Glutamatergic neuron (in vitro differentiated cells): ENCODE measurements at regions not wholly inside any gene's neighbourhood (a gene's known extent, or its start where the extent isn't known, plus 50 kb on each side); places are given as distances from the start of the nearest gene placed in this dataset.
"Not testable (repeated sequence)": the region's sequence is repeated elsewhere in the genome, so short reads cannot be mapped to it uniquely, and the experiment has no call there.

Experiments used
- DNase-seq: peaks from one replicate; pipeline ENCODE4 v3.0.0; 2022
- H3K27ac Mint-ChIP-seq: one replicate; pipeline ENCODE4 v1.8.0; 2020; ENCODE audit warnings: mild to moderate bottlenecking, mixed read lengths, inconsistent platforms; ENCODE audit not compliant: unreplicated experiment
- H3K27me3 Mint-ChIP-seq: one replicate; pipeline ENCODE4 v1.8.0; 2020; ENCODE audit warnings: mild to moderate bottlenecking, moderate library complexity, mixed read lengths, inconsistent platforms; ENCODE audit not compliant: unreplicated experiment
- H3K36me3 Mint-ChIP-seq: one replicate; pipeline ENCODE4 v1.8.0; 2020; ENCODE audit warnings: mild to moderate bottlenecking, mixed read lengths, inconsistent platforms; ENCODE audit not compliant: unreplicated experiment
- H3K4me1 Mint-ChIP-seq: one replicate; pipeline ENCODE4 v1.8.0; 2020; ENCODE audit warnings: mild to moderate bottlenecking, low read depth, mixed read lengths, inconsistent platforms; ENCODE audit not compliant: unreplicated experiment
- H3K4me3 Mint-ChIP-seq: one replicate; pipeline ENCODE4 v1.8.0; 2020; ENCODE audit warnings: mild to moderate bottlenecking, mixed read lengths, inconsistent platforms; ENCODE audit not compliant: unreplicated experiment
- H3K9me3 Mint-ChIP-seq: one replicate; pipeline ENCODE4 v1.8.0; 2020; ENCODE audit warnings: mild to moderate bottlenecking, moderate library complexity, mixed read lengths, inconsistent platforms; ENCODE audit not compliant: unreplicated experiment
- TF ChIP-seq, protein P1 (sequence below): fragments of 200-600 bp; sonication (generic); IDR thresholded peaks from one replicate; pipeline ENCODE4 v1.5.0; 2021; ENCODE audit not compliant: partially characterized antibody, unreplicated experiment

DNA sequence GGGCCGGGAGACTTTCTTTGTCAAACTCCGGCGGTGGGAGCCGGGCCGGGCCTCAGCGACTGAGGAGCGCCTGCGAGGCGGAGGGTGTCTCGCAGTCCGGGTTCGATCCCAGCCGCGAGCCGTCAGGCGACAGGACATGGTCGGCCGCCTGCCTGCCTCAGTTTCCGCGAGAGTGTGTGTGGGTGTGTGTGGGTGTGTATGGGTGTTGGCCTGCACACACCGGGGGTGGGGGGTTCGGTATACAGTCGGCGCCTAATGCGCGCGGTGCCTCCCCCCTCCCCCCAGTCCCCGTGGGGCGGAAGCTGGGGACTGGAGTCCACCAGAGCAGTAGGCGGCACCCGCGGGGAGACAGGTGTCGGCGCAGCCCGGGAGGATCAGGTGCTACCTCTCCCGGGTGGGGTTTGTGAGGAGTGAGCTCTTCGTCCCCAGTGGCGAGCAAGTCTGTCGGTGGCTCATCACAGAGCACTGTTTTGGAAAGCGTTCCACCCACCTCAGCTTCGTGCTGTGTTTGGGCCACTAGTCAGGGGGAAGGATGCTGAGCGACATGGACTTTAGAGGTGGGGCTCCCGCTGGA lies 246.3 kb downstream of the GOLGA6L6 start:
- Mint-ChIP-seq H3K27me3 (peaks cover 3% of the 10 kb centered on the region), H3K36me3 (no peaks in the 10 kb centered on the region), H3K9me3 (peaks cover 15% of the 10 kb centered on the region), H3K4me1 (no peaks in the 10 kb centered on the region), H3K27ac (no peak overlapping the region), H3K4me3 (no peak overlapping the region)
- TF ChIP-seq, protein P1, sequence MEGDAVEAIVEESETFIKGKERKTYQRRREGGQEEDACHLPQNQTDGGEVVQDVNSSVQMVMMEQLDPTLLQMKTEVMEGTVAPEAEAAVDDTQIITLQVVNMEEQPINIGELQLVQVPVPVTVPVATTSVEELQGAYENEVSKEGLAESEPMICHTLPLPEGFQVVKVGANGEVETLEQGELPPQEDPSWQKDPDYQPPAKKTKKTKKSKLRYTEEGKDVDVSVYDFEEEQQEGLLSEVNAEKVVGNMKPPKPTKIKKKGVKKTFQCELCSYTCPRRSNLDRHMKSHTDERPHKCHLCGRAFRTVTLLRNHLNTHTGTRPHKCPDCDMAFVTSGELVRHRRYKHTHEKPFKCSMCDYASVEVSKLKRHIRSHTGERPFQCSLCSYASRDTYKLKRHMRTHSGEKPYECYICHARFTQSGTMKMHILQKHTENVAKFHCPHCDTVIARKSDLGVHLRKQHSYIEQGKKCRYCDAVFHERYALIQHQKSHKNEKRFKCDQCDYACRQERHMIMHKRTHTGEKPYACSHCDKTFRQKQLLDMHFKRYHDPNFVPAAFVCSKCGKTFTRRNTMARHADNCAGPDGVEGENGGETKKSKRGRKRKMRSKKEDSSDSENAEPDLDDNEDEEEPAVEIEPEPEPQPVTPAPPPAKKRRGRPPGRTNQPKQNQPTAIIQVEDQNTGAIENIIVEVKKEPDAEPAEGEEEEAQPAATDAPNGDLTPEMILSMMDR: no peak
- DNase-seq: no peak

DNA sequence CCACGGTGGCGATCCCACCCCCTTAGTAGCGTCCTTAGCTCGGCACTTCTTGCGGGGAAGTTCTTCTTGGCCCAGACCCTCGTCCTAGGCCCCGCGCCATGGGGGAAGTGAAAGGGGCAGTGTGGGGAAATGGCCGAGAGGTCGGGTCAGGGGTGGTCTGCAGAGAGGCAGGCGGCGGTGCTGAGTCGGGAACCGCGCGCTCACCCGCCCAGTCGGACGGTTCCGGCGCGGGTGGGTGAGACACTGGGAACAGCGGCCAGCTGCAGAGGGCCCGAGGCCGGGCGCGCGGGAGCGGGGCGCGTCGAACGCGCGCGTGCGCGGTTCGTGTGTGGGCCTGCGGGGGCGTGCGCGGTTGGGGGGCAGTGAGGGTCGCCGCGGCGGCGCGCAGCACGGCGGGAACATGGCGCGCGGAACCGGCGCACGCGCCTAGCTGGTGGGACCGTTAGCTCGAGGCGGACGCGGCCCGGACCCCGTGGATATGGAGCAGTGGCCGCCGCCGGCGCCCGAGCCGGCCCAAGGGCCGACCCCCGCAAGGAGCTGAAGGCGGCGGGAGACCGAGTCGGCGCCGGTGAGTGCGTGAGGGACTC lies 246.9 kb downstream of the GOLGA6L6 start:
- Mint-ChIP-seq H3K9me3 (peaks cover 15% of the 10 kb centered on the region), H3K4me1 (no peaks in the 10 kb centered on the region), H3K27me3 (peaks cover 3% of the 10 kb centered on the region), H3K27ac (no peak overlapping the region), H3K4me3 (no peak overlapping the region), H3K36me3 (no peaks in the 10 kb centered on the region)
- no peak for DNase-seq
- TF ChIP-seq, protein P1: no peak

DNA sequence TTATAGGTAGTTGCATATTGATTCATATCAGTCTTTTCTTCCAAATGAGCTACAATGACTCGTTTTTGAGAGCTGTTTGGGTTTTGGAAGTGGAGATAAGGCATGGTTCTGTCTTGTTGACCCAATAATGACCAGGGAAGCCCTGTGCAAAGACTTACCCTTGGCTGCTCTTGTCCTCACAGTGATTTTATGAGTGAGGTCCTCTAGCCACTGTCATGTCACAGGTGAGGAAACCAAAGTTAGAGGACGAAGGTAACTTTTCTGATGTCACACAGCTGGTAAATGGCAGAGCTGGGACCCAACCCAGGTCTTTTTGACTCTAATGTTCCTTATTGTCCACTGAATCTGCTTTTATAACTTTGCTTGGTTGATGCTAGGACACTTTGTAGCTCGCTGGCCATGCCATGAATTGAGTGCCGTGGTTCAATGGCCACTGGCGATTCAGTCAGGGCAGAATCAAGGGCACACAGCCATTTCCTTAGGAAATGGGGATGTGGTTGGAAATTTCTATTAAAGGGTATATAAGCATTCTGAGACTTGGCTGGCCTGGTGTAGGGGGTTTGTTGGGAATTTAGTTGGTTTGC lies 249.1 kb downstream of the GOLGA6L6 start:
- not testable (repeated sequence) for H3K27me3 Mint-ChIP-seq, H3K27ac Mint-ChIP-seq, H3K36me3 Mint-ChIP-seq, H3K4me1 Mint-ChIP-seq, DNase-seq, H3K4me3 Mint-ChIP-seq
- H3K9me3 Mint-ChIP-seq: peaks cover 12% of the 10 kb centered on the region

DNA sequence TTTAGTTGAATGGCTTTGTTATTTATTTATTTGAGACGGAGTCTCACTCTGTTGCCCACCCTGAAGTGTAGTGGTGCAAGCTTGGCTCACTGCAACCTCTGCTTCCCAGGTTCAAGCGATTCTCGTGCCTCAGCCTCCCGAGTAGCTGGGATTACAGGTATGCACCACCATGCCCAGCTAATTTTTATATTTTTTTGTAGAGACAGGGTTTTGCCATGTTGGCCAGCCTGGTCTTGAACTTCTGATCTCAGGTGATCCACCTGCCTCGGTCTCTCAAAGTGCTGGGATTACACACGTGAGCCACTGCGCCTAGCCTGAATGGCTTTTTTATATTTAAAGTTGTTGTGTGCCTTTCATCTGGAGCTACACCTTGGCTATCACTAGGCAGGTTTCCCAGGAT lies 250.0 kb downstream of the GOLGA6L6 start:
- not testable (repeated sequence) for DNase-seq, H3K36me3 Mint-ChIP-seq, H3K27ac Mint-ChIP-seq, H3K4me3 Mint-ChIP-seq, H3K4me1 Mint-ChIP-seq, H3K9me3 Mint-ChIP-seq, H3K27me3 Mint-ChIP-seq

DNA sequence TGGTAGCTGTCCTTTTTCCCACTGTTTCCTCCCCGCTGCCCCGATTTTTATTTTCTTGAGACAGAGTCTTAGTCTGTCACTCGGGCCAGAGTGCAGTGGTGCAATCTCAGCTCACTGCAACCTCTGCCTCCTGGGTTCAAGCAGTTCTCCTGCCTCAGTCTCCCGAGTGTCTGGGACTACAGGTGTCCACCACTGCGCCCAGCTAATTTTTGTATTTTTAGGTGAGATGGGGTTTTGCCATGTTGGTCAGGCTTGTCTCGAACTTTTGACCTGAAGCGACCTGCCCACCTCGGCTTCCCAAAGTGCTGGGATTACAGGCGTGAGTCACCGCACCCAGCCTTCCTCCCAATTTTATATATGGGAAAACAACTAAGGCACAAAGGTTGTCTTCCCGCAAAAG lies 251.0 kb downstream of the GOLGA6L6 start:
- not testable (repeated sequence) for DNase-seq

DNA sequence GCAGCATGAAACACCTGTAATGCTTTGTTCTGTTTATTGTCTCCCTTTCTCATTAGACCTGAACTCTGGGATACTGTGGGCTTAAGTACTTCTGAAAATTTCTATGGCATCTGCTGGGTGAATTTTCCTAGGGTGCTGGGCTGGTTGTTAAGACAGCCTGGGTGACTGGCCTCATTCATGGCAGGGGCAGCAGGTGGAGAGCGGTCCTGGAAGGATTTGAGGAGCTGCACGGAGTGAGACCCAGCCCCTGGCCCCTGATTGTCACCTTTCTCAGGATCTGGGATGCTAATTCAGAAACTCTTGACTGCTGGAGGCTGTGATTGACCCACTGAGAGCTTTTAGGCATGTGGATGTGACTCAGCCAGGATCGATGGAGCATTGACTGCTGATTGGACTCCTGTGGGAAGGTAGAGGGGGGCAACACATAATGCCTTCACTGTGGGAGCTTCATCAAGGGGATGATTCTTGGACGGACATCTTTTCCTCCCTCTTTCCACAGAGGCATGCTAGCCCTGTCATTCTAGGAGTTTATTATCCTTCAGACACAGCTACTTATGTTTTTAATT lies 252.0 kb downstream of the GOLGA6L6 start:
- H3K9me3 Mint-ChIP-seq, H3K27me3 Mint-ChIP-seq, DNase-seq, H3K4me1 Mint-ChIP-seq, H3K36me3 Mint-ChIP-seq, H3K27ac Mint-ChIP-seq, H3K4me3 Mint-ChIP-seq: not testable (repeated sequence)

More for the DNA sequence above, 251.0 kb downstream of the GOLGA6L6 start:
- H3K9me3 Mint-ChIP-seq, H3K27me3 Mint-ChIP-seq, H3K36me3 Mint-ChIP-seq, H3K27ac Mint-ChIP-seq, H3K4me1 Mint-ChIP-seq, H3K4me3 Mint-ChIP-seq: not testable (repeated sequence)

DNA sequence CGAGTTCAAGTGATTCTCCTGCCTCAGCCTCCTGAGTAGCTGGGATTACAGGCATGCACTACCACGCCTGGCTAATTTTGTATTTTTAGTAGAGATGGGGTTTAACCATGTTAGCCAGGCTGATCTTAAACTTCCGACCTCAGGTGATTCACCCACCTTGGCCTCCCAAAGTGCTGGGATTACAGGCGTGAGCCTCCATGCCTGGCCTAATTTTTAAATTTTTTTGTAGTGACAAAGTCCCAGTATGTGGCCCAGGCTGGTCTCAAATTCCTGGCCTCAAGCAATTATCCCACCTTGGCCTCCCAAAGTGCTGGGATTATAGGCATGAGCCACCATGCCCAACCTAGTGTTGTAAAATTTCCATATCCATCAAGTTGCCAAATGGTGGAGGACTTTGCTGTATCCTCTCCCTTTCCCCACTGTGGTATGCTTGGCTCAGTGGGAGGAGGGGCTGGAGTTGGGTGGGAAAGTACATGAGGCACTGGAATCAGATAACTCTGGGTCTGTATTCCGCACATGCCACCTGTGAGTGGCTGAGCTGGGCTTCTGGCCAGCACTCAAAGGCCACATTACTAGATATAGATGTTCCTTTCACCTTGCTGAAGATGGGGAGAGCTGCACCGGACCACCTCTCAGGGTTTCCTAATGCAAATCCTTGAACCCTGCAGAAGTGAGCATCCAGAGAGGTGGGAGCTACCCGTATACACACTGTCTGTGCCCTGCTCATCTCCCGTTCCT lies 252.6 kb downstream of the GOLGA6L6 start:
- H3K4me1 Mint-ChIP-seq, H3K36me3 Mint-ChIP-seq, H3K27me3 Mint-ChIP-seq, H3K4me3 Mint-ChIP-seq, H3K9me3 Mint-ChIP-seq, DNase-seq, H3K27ac Mint-ChIP-seq: not testable (repeated sequence)

DNA sequence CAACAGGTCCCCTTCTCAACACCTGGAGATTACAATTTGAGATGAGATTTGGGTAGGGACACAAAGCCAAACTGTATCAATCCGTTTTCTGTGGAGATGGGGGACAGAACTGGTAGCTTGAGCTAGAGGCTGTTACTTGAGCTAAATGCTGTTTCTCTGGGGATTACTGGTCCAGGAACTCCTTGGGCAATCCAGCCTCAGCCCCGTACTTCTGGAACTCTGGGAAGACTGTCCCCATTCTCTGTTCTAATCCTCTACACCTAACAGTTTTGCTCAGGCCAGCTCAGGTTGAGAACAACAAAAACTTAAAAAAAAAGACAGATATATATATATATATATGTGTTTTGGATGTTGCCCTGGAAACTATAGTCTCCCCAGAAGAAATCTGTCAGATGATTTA lies 255.0 kb downstream of the GOLGA6L6 start:
- H3K4me3 Mint-ChIP-seq, H3K27ac Mint-ChIP-seq, H3K36me3 Mint-ChIP-seq, H3K4me1 Mint-ChIP-seq, DNase-seq, H3K9me3 Mint-ChIP-seq, H3K27me3 Mint-ChIP-seq: not testable (repeated sequence)

DNA sequence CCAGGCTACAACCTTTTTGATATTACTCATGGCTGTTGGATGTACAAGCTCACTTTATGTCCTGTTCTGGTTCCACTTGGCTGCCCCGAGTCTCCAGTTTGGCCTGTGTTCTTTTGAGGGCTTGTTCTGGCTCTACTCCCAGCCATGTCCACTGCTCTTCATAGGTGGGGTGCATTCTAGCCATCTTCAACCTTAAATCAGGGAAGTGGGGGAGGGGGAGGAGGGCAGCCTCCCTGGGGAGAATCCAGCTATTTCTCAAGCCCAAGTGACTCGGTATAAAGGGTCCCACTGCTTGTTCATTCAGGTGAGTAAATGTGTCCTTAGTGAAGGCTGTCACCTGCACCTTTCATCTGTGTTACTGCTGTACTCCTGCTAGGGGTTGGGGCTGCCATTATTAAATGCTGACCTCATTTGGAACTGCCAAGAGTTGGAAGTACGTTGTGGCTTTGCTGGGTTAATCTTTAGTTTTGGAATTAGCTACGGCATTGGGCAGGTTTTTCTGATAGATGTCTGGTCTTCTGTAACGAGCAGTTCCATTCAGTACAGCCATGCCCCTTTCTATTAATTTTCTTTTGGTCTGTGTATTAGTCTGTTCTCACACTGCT lies 255.8 kb downstream of the GOLGA6L6 start:
- not testable (repeated sequence) for H3K4me1 Mint-ChIP-seq, H3K36me3 Mint-ChIP-seq, H3K27ac Mint-ChIP-seq, H3K9me3 Mint-ChIP-seq, H3K27me3 Mint-ChIP-seq, DNase-seq, H3K4me3 Mint-ChIP-seq
